ENCODE measurements at regions not wholly inside any gene's neighbourhood (a gene's known extent, or its start where the extent isn't known, plus 50 kb on each side); places are given as distances from the start of the nearest gene placed in this dataset.
"Not testable (repeated sequence)": the region's sequence is repeated elsewhere in the genome, so short reads cannot be mapped to it uniquely, and the experiment has no call there.

- no peak for DNase-seq (ENCODE audit: low read depth, low spot score)
Measured at GRCh38 chr6:128738112-128738511, 144.8 kb upstream of the LAMA2 start.

GRCh38 chr6:128736780-128737179, 146.2 kb upstream of the LAMA2 start:
- DNase-seq (ENCODE audit: low read depth, low spot score) = no peak

- DNase-seq (ENCODE audit: low read depth, low spot score) = peak; percentile 26
Measured at GRCh38 chr6:128731249-128732165, 151.4 kb upstream of the LAMA2 start.

GRCh38 chr6:128727500-128727899, 155.4 kb upstream of the LAMA2 start:
- no peak for DNase-seq (ENCODE audit: low read depth, low spot score)

- peak; percentile 18 for DNase-seq (ENCODE audit: low read depth, low spot score)
Measured at GRCh38 chr6:128725271-128726233, 157.4 kb upstream of the LAMA2 start.

GRCh38 chr6:128724738-128725137, 158.2 kb upstream of the LAMA2 start:
- no peak for DNase-seq (ENCODE audit: low read depth, low spot score)

GRCh38 chr6:128723667-128724066, 159.3 kb upstream of the LAMA2 start:
- no peak for DNase-seq (ENCODE audit: low read depth, low spot score)

- DNase-seq (ENCODE audit: low read depth, low spot score) = no peak
Measured at GRCh38 chr6:128720891-128721290, 162.0 kb upstream of the LAMA2 start.

GRCh38 chr6:128719786-128720185, 163.2 kb upstream of the LAMA2 start:
- DNase-seq (ENCODE audit: low read depth, low spot score) = no peak

GRCh38 chr6:128713461-128713860, 169.5 kb upstream of the LAMA2 start:
- no peak for DNase-seq (ENCODE audit: low read depth, low spot score)

GRCh38 chr6:128712898-128713297, 170.0 kb upstream of the LAMA2 start:
- no peak for DNase-seq (ENCODE audit: low read depth, low spot score)

- no peak for DNase-seq (ENCODE audit: low read depth, low spot score)
Measured at GRCh38 chr6:128711149-128711548, 171.8 kb upstream of the LAMA2 start.

GRCh38 chr6:128710315-128710714, 172.6 kb upstream of the LAMA2 start:
- DNase-seq (ENCODE audit: low read depth, low spot score) = no peak

GRCh38 chr6:128704601-128705000, 178.3 kb upstream of the LAMA2 start:
- DNase-seq (ENCODE audit: low read depth, low spot score) = no peak

GRCh38 chr6:128703794-128704193, 179.1 kb upstream of the LAMA2 start:
- DNase-seq (ENCODE audit: low read depth, low spot score) = not testable (repeated sequence)

GRCh38 chr6:128696691-128697689, 176.6 kb upstream of the PTPRK start:
- no peak for DNase-seq (ENCODE audit: low read depth, low spot score)

- DNase-seq (ENCODE audit: low read depth, low spot score) = no peak
Measured at GRCh38 chr6:128694303-128695009, 174.1 kb upstream of the PTPRK start.

GRCh38 chr6:128690063-128690462, 169.7 kb upstream of the PTPRK start:
- no peak for DNase-seq (ENCODE audit: low read depth, low spot score)

GRCh38 chr6:128686084-128686483, 165.7 kb upstream of the PTPRK start:
- DNase-seq (ENCODE audit: low read depth, low spot score) = no peak

GRCh38 chr6:128676456-128676855, 156.1 kb upstream of the PTPRK start:
- DNase-seq (ENCODE audit: low read depth, low spot score) = no peak

Measured in smooth muscle cell of the brain vasculature (primary cell).